Suprapubic skin (tissue), 4 donors: ENCODE measurements at regions not wholly inside any gene's neighbourhood (a gene's known extent, or its start where the extent isn't known, plus 50 kb on each side); places are given as distances from the start of the nearest gene placed in this dataset.

ENCODE experiments used
- DNase-seq, 2 donors: peaks; one replicate each; pipeline ENCODE4 v3.0.0-alpha.2; 2019; ENCODE audit warnings: low spot score in 2 of 2
- H3K27ac ChIP-seq: fragments of 200-600 bp; sonication (generic); one replicate; pipeline ENCODE4 v1.5.1; 2019
- H3K27me3 ChIP-seq: fragments of 200-600 bp; sonication (generic); one replicate; pipeline ENCODE4 v1.5.1; 2019
- H3K36me3 ChIP-seq: fragments of 200-600 bp; sonication (generic); one replicate; pipeline ENCODE4 v1.5.1; 2019
- H3K4me1 ChIP-seq: fragments of 200-600 bp; sonication (generic); one replicate; pipeline ENCODE4 v1.5.1; 2019
- H3K4me3 ChIP-seq: fragments of 200-600 bp; sonication (generic); one replicate; pipeline ENCODE4 v1.5.1; 2019; ENCODE audit warnings: mild to moderate bottlenecking
- H3K9me3 ChIP-seq: fragments of 200-600 bp; sonication (generic); one replicate; pipeline ENCODE4 v1.5.1; 2019
- EP300 ChIP-seq: sonication (generic); formaldehyde crosslinking; IDR thresholded peaks from one replicate; pipeline ENCODE4 v1.6.1; 2017; ENCODE audit warnings: antibody characterized with exemption
- POLR2A ChIP-seq, 2 donors: fragments of 450-650 bp; IDR thresholded peaks; one replicate each; pipeline ENCODE4 v1.6.1; 2017; ENCODE audit warnings: antibody characterized with exemption in 2 of 2, mild to moderate bottlenecking in 2 of 2, moderate library complexity in 2 of 2
- POLR2AphosphoS5 ChIP-seq, 3 donors: sonication (generic); formaldehyde crosslinking; IDR thresholded peaks; one replicate each; pipeline ENCODE4 v1.6.1; 2017; ENCODE audit warnings: antibody characterized with exemption in 3 of 3
- WGBS: methylation state at CpG from one replicate; pipeline ENCODE4 v1.1.5; 2018; 5-methylcytosine and 5-hydroxymethylcytosine counted together
- TF ChIP-seq, protein P1 (sequence below), 2 donors: fragments of 200-600 bp in 1 of 2; fragments of 450-650 bp in 1 of 2; sonication (generic) in 1 of 2; IDR thresholded peaks; one replicate each; pipeline ENCODE4 v1.5.1; 2016 to 2019; ENCODE audit warnings: antibody characterized with exemption in 2 of 2, mild to moderate bottlenecking in 1 of 2, moderate library complexity in 1 of 2

DNA sequence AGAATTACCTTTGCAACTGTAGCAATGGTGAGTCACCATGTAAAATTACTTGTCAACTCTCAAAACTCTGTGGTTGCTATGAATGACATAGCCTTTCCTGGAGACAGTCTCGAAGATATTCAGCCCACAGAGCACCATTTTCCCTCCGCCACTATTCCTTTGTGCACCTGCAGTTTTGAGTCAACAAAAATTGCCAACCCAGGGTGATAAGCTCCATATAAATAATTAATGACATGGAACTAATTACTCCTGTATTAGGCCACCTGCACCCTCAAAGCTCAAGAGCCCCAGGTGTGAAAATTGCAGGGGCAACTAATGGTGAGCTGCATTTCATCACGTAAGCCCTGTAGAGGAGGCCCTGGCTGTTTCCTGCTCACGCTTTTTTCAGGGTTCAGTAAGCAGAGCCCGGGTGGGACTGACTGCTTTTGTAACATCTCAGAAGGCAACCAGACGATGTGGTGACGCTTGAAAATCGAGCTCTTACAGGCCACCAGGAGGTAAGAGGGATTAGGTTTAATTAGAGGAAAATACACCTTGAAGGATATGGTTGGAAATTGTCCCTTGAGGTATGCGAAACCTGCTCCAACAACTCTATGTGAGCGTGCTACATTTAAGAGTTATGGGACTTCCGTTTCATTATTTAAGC, 70.8 kb downstream of the BMP2 start:
- Histone ChIP-seq H3K27me3 (peaks cover 8% of the 10 kb centered on the region), H3K9me3 (no peaks in the 10 kb centered on the region), H3K27ac (no peak overlapping the region), H3K4me3 (no peak overlapping the region), H3K4me1 (peaks cover 2% of the 10 kb centered on the region), H3K36me3 (no peaks in the 10 kb centered on the region)
- TF ChIP-seq EP300: no peak
- TF ChIP-seq POLR2A (IDR thresholded peaks at IDR 0.05): no peak
- TF ChIP-seq, protein P1, sequence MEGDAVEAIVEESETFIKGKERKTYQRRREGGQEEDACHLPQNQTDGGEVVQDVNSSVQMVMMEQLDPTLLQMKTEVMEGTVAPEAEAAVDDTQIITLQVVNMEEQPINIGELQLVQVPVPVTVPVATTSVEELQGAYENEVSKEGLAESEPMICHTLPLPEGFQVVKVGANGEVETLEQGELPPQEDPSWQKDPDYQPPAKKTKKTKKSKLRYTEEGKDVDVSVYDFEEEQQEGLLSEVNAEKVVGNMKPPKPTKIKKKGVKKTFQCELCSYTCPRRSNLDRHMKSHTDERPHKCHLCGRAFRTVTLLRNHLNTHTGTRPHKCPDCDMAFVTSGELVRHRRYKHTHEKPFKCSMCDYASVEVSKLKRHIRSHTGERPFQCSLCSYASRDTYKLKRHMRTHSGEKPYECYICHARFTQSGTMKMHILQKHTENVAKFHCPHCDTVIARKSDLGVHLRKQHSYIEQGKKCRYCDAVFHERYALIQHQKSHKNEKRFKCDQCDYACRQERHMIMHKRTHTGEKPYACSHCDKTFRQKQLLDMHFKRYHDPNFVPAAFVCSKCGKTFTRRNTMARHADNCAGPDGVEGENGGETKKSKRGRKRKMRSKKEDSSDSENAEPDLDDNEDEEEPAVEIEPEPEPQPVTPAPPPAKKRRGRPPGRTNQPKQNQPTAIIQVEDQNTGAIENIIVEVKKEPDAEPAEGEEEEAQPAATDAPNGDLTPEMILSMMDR (IDR thresholded peaks at IDR 0.05): no peak
- TF ChIP-seq POLR2AphosphoS5 (IDR thresholded peaks at IDR 0.05): no peak
- no peak for DNase-seq
- 74% methylated on average over 11 of the region's 11 CpGs for WGBS

DNA sequence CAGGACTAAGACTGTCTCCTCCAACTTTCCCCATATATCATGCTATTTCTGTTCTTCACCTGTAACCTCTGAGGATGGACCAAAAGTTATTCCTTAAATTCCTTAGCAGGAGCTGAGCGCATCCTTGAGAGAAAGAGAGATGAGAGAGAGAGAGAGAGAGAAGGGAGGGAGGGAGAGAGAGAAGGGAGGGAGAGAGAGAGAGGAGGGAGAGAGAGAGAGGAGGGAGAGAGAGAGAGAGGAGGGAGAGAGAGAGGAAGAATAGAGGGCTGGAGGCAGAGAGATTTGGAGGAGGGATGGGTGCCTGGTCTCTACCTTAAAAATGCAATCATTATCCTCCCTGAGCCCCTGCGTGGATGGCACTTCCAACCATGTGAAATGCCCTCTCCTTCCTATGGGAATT, 73.6 kb downstream of the BMP2 start:
- no peaks in the 10 kb centered on the region for H3K36me3 ChIP-seq
- H3K9me3 ChIP-seq: no peaks in the 10 kb centered on the region
- no peak overlapping the region for H3K4me3 ChIP-seq
- TF ChIP-seq, protein P1 (IDR thresholded peaks at IDR 0.05): no peak
- TF ChIP-seq EP300: no peak
- TF ChIP-seq POLR2AphosphoS5 (IDR thresholded peaks at IDR 0.05): no peak
- no peak for TF ChIP-seq POLR2A (IDR thresholded peaks at IDR 0.05)
- peaks cover 5% of the 10 kb centered on the region for H3K4me1 ChIP-seq
- WGBS: 85% methylated on average over 2 of the region's 2 CpGs
- H3K27ac ChIP-seq: no peak overlapping the region
- H3K27me3 ChIP-seq: peaks cover 8% of the 10 kb centered on the region
- no peak for DNase-seq

DNA sequence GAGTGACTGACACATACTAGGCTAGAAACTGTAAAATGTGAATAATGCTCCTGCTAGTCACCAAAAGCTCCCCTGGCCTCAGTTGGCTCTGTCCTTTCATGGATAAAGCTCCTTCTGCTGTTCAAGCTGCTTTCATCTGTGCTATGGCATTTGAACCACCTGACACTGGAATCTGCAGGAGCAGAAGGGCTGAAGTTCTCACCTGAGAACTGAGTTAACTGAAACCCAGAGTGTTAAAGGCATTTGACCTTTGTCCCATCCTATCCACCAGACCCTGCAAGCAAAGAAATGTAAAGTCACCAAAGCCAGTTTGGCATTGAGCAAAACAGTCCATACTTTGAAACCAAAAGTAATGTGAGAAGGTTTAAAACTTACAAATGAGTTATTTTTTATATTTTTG, 77.7 kb downstream of the BMP2 start:
- peaks cover 5% of the 10 kb centered on the region for H3K4me1 ChIP-seq
- TF ChIP-seq POLR2A (IDR thresholded peaks at IDR 0.05): no peak
- TF ChIP-seq EP300: no peak
- TF ChIP-seq, protein P1 (IDR thresholded peaks at IDR 0.05): no peak
- TF ChIP-seq POLR2AphosphoS5 (IDR thresholded peaks at IDR 0.05): no peak
- H3K4me3 ChIP-seq: no peak overlapping the region
- no peaks in the 10 kb centered on the region for H3K36me3 ChIP-seq
- DNase-seq: no peak
- H3K27me3 ChIP-seq: peaks cover 8% of the 10 kb centered on the region
- no peaks in the 10 kb centered on the region for H3K9me3 ChIP-seq
- H3K27ac ChIP-seq: no peak overlapping the region

DNA sequence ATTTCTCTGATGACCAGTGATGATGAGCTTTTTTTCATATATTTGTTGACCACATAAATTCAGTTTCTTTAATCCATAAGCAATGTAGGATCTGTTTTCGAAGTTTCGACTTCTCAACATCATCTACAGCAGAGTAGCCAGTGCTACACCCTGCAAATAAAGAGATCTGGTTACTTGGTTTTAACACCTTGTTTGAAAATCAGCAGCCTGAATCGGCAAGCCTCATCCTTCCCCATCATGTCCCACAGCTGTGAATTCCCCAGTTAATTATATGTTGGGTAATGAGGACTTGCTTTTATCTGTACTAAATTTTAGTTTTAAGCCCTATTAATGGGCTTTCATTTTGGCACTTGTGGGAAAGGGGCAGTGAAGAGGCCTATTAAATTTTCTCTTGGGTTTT, 80.6 kb downstream of the BMP2 start:
- Histone ChIP-seq H3K27ac (no peak overlapping the region), H3K4me3 (no peak overlapping the region), H3K9me3 (no peaks in the 10 kb centered on the region), H3K36me3 (no peaks in the 10 kb centered on the region), H3K27me3 (peaks cover 6% of the 10 kb centered on the region), H3K4me1 (peaks cover 5% of the 10 kb centered on the region)
- no peak for DNase-seq
- TF ChIP-seq, protein P1 (IDR thresholded peaks at IDR 0.05): no peak
- TF ChIP-seq EP300 (no peak), POLR2AphosphoS5 (IDR thresholded peaks at IDR 0.05) (no peak), POLR2A (IDR thresholded peaks at IDR 0.05) (no peak)
- 84% methylated on average over 3 of the region's 3 CpGs for WGBS

DNA sequence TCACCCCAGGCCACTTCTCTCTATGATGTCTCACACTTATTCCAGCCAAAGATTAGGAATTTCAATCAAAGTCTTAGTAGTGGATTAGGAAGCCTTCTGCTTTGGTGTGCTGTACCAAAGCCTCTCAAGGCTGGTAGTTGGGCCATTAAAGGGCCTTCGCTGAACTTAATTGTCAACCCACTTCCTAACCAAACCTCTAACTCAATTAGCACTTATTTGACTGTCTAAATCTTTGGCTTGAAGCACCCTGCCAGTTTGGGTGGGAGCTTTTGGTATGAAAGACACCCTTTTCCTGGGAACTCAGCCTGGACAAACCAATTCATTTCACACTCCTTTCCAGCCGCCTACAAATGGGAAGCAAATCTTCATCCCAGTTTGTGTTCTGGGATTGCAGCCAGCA, 81.5 kb downstream of the BMP2 start:
- no peaks in the 10 kb centered on the region for H3K9me3 ChIP-seq
- peaks cover 6% of the 10 kb centered on the region for H3K27me3 ChIP-seq
- no peaks in the 10 kb centered on the region for H3K4me1 ChIP-seq
- DNase-seq: no peak
- no peak for TF ChIP-seq EP300
- TF ChIP-seq POLR2AphosphoS5 (IDR thresholded peaks at IDR 0.05): no peak
- no peak for TF ChIP-seq POLR2A (IDR thresholded peaks at IDR 0.05)
- TF ChIP-seq, protein P1 (IDR thresholded peaks at IDR 0.05): no peak
- 66% methylated on average over 2 of the region's 2 CpGs for WGBS
- no peak overlapping the region for H3K4me3 ChIP-seq
- H3K27ac ChIP-seq: no peak overlapping the region
- no peaks in the 10 kb centered on the region for H3K36me3 ChIP-seq
